GM18507 (cell line): ENCODE measurements at regions not wholly inside any gene's neighbourhood (a gene's known extent, or its start where the extent isn't known, plus 50 kb on each side); places are given as distances from the start of the nearest gene placed in this dataset.

ENCODE experiments used
- DNase-seq: peaks from one replicate; pipeline ENCODE4 v3.0.0; 2011; ENCODE audit warnings: low read depth; ENCODE audit not compliant: insufficient read length; ENCODE audit errors: extremely low spot score
- FAIRE-seq: peaks from 2 replicates; lab custom pipeline; 2011; peaks lifted over from hg19 to GRCh38; lab: Jason Lieb, UNC

GRCh38 chr6:95439741-95440140 lies 137.6 kb upstream of the MANEA start:
- FAIRE-seq: no peak
- DNase-seq: no peak

GRCh38 chr6:95448208-95448607 lies 129.1 kb upstream of the MANEA start:
- DNase-seq: no peak
- no peak for FAIRE-seq

- DNase-seq (no peak), FAIRE-seq (no peak)
These were observed 107.8 kb upstream of the MANEA start for GRCh38 chr6:95469511-95469910.

DNA sequence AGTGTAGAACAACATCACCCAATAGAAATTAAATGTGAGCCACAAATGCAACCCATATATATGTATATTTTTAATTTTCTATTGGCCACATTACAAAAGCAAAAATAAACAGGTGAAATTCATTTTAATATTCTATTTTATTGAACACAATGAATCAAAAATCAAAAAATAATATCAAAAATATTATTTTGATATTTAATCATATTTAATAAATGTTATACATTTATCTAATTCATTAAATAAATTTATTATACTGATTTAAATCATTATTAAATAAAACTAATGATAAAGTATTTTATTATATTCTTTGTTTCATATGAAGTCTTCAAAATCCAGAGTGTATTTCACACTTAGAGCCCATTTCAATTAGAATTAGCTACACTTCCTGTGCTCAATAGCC lies 98.4 kb upstream of the MANEA start:
- FAIRE-seq (no peak), DNase-seq (no peak)

DNA sequence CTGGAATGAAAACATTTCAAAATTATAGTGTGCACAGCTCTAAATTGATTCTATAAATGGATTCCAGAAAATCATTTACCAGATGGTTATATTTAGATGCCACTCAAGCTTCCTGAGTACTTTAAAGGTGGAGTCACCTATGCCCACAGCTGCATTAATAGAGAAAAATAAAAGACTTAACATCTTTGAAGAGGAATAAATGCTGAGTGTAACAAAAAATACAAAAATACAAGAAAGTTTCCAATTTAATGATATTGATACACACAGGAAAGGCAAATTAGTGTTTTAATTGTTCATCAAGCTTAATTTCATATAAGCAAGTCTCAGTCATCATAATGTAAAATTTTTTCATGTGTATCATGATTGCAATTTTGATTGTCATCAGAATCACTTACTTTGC lies 89.5 kb upstream of the MANEA start:
- DNase-seq: no peak
- FAIRE-seq: no peak

DNA sequence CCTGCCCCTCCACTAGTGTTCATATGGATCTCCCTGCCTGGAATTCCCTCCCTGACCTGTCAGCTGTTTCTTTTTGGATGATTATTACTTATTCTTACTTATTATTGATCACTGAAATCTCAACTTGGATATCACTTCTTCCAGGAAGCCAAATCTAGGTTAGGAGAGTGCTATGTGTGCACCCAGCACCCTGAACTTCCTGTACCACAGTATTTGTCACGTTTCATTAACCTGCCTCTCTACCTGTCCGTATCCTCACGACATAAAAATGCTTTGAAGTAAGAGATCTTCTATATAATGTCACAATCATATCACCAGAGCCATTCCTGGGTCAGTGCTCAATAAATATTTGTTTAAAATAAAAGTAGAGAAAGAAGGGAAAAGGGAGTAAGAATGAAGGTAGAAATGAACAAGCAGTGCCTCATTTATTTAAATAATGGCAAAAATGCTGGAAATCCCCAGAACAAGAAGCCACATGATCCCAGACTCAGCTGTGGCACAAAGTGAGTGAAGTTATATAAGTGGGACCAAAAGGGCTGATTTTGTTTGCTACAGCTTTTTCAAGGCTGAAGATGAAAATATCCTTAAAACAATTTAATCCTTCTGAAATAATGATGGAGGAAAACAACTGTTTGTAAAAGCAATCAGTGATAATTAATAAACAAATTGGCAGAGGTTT lies 88.0 kb upstream of the MANEA start:
- DNase-seq: no peak
- no peak for FAIRE-seq

GRCh38 chr6:95496769-95497426 lies 80.4 kb upstream of the MANEA start:
- no peak for FAIRE-seq
- no peak for DNase-seq

GRCh38 chr6:95501032-95501904 lies 76.1 kb upstream of the MANEA start:
- FAIRE-seq (no peak), DNase-seq (no peak)

GRCh38 chr6:95503568-95503967 lies 73.8 kb upstream of the MANEA start:
- FAIRE-seq: no peak
- DNase-seq: no peak

DNA sequence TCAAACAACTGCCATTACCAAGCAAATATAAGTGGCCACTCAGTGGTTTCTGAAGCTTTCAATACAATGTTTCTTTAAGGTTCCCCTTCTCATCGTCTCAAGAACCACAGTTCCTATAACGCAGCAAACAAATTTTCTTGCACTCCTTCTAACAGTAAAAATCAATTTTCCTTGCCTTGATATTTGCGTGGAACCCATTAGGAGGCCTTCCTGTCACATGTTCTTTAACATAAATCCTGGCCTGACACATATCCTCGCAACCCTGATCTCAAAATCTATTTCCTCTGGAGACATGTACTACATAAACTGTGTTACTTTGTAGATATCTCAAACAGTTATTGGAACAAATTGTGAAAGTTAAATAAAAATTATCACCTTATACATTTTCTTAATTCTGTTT lies 65.9 kb upstream of the MANEA start:
- FAIRE-seq: no peak

DNA sequence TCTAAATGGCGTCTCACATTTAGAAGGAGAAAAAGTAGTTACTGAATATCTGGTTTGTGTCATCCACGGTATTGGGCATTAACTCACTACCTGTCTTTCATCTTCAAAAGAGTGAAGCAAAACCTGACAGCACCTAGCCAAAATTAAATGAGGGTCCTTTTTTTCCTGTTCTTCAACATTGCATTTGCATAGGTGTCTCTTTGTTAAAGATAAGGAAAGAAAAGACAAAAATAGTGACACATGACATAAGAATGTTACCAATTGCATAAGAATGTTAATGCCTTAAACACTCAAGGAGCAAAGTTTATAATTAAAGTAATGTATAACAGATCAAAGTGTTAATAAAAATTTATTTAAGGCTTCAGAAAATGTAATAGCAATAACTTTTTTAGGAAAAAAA lies 61.4 kb upstream of the MANEA start:
- FAIRE-seq (no peak), DNase-seq (no peak)

More for the DNA sequence above, 65.9 kb upstream of the MANEA start:
- no peak for DNase-seq

DNA sequence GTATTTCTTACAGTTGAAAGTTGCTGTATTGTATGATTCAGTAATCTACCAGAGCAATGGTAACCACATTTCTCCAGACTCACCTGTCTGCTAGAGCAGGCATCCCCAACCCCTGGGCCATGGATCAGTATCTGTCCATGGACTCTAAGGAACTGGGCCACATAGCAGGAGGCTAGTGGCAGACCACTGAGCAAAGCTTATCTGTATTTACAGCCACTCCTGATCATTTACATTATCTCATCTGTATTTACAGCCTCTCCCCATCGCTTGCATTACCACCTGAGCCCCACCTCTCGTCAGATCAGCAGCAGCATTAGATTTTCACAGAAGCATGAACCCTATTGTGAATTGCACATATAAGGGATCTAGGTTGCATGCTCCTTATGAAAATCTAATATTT lies 60.3 kb upstream of the MANEA start:
- DNase-seq (no peak), FAIRE-seq (no peak)

DNA sequence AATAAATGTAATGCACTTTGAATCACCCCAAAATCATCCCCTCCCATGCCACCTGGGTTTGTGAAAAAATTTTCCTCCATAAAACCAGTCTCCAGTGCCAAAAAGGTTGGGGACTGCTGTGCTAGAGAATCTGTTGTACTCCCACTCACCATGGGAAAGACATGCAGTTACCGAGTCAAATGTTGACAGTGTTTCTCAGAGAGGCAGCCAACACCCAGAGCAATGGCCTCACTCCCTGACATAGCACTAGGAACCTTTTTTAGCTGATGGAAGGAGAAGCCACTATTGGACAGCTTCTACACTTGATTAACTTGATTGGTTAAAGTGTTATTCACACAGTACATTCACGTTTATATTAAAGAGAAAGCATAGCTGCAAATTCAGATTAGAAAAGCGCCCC lies 59.8 kb upstream of the MANEA start:
- DNase-seq: no peak
- FAIRE-seq: no peak

DNA sequence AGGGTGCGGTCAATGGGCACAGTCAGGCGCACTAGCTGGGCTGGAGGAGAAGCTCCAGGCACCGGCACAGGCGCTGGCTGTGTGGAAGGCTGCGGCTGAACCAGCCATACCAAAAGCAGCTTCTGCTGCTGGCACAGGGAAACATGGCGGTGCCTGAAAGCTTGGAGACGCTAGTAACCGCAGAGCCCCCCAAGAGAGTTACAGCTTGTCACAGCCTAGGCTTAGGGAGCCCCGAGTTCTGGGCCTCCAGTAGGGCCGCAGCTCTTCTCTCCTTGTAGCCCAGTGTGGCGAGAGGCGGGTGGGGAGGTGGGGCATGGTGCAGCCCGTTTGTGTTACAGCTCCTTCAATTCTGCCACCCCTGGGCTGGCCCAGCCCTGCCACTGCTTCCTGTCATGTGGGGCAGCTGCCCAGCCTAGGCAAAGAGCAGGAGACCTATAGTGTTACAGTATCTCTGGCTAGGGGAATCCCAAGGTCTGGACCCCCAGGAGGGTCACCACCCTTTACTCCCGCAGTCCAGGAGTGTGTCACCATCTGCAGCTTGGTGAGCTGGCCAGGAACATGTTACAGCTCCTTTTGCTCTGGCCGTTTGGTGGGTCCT lies 58.6 kb upstream of the MANEA start:
- no peak for DNase-seq
- no peak for FAIRE-seq

GRCh38 chr6:95519228-95520037 lies 57.9 kb upstream of the MANEA start:
- FAIRE-seq: no peak

GRCh38 chr6:95521181-95521580 lies 56.2 kb upstream of the MANEA start:
- DNase-seq (no peak), FAIRE-seq (no peak)

More at GRCh38 chr6:95519228-95520037, 57.9 kb upstream of the MANEA start:
- no peak for DNase-seq
